C4-2B (cell line): ENCODE measurements at regions not wholly inside any gene's neighbourhood (a gene's known extent, or its start where the extent isn't known, plus 50 kb on each side); places are given as distances from the start of the nearest gene placed in this dataset.

Experiments
- CTCF ChIP-seq: fragments of 450-650 bp; conservative IDR thresholded peaks from 2 replicates; pipeline ENCODE4 v1.5.1; 2017; ENCODE audit warnings: mild to moderate bottlenecking
- ZFX ChIP-seq: fragments of 450-650 bp; IDR thresholded peaks from 2 replicates; pipeline ENCODE4 v1.6.1; 2017

DNA sequence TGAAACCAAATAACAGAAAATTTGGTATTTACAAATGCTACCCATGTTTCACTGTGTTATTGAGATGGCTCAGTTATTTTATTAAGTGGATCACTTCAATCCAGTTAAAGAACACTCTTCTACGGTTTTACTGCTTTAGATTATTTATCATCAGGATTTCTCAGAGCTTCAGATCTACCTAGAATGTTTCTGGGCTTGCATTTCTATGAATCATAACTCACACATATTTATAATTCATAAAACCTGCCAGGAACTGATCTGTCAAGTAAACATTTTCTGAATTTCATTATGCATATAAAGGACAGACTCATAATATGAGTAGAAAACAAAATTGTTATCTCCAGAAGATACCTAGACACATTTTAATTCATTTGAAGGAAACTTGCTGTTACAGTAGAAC is 1172.3 kb upstream of the LRRTM3 start:
- TF ChIP-seq CTCF (no peak), ZFX (no peak)
